Hepatocyte (in vitro differentiated cells): ENCODE measurements at regions not wholly inside any gene's neighbourhood (a gene's known extent, or its start where the extent isn't known, plus 50 kb on each side); places are given as distances from the start of the nearest gene placed in this dataset.

Experiments used
- EZH2 ChIP-seq: fragments of 200-600 bp; sonication (generic); IDR thresholded peaks from 2 replicates; pipeline ENCODE4 v1.6.1; 2016; ENCODE audit warnings: antibody characterized with exemption, mild to moderate bottlenecking, borderline replicate concordance
- EZH2phosphoT487 ChIP-seq: fragments of 200-600 bp; sonication (generic); IDR thresholded peaks from one replicate; pipeline ENCODE4 v1.6.1; 2018; ENCODE audit warnings: antibody characterized with exemption, mild to moderate bottlenecking, low read depth, moderate library complexity; ENCODE audit not compliant: unreplicated experiment, severe bottlenecking
- TF ChIP-seq, protein P1 (sequence below): fragments of 200-600 bp; sonication (generic); IDR thresholded peaks from 2 replicates; pipeline ENCODE4 v1.5.1; 2016; ENCODE audit warnings: antibody characterized with exemption, mild to moderate bottlenecking; ENCODE audit not compliant: poor library complexity

DNA sequence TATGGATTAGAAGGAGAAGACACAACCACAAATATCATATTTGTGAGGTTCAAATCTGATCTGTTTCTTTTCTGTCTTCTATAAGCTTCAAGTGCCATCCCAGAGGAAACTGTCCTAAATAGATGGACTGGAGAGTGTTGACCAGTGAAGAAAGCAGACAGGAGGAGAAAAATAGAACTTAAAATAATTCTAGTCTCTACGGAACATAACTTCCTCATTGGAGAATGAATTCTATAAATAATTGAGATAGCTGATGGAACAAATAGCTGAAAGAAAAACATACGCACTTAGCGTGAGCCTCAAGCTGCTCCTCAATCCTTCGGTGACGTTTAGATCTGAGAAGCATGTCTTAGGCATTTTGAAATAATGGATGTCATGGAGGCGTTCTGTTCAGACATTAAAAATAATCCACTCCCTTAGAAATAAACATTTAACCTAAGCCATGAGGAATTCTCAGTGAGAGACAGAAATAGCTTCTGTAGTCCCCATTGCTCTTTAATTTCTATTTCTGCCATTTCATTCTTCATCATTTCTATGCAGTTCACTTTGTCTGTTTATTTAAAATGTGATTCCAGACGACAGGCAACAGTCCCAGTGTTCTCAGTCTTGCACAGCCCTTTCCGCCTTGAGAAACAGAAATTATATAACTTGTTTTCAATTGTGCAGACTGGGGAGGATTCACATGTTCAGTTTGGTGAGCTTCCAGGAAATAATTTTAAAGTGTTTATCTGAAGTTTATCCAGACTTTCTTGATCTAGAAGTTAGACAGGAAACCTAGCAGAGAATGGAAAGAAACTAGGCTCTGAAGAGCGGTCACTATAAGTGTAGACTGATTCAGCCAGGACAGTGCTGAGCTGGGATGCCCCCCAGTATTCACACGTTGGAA lies 97.3 kb downstream of the NR1D2 start:
- TF ChIP-seq EZH2 (no peak), EZH2phosphoT487 (no peak)
- TF ChIP-seq, protein P1, sequence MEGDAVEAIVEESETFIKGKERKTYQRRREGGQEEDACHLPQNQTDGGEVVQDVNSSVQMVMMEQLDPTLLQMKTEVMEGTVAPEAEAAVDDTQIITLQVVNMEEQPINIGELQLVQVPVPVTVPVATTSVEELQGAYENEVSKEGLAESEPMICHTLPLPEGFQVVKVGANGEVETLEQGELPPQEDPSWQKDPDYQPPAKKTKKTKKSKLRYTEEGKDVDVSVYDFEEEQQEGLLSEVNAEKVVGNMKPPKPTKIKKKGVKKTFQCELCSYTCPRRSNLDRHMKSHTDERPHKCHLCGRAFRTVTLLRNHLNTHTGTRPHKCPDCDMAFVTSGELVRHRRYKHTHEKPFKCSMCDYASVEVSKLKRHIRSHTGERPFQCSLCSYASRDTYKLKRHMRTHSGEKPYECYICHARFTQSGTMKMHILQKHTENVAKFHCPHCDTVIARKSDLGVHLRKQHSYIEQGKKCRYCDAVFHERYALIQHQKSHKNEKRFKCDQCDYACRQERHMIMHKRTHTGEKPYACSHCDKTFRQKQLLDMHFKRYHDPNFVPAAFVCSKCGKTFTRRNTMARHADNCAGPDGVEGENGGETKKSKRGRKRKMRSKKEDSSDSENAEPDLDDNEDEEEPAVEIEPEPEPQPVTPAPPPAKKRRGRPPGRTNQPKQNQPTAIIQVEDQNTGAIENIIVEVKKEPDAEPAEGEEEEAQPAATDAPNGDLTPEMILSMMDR, result no peak
